Common myeloid progenitor, CD34-positive (primary cell): ENCODE measurements at regions not wholly inside any gene's neighbourhood (a gene's known extent, or its start where the extent isn't known, plus 50 kb on each side); places are given as distances from the start of the nearest gene placed in this dataset.
"Not testable (repeated sequence)": the region's sequence is repeated elsewhere in the genome, so short reads cannot be mapped to it uniquely, and the experiment has no call there.

ENCODE experiments used
- CTCF ChIA-PET: fragments of 350-600 bp; sonication (Branson Sonifier 250); formaldehyde crosslinking; loops from one replicate; lab custom pipeline; 2021; ENCODE audit warnings: antibody characterized with exemption; lab: Charles Lee
- POLR2A ChIA-PET: fragments of 350-600 bp; sonication (Branson Sonifier 250); formaldehyde crosslinking; loops from one replicate; lab custom pipeline; 2021; ENCODE audit warnings: antibody characterized with exemption; lab: Charles Lee
- DNase-seq, 3 donors: peaks; one replicate each; pipeline versions ENCODE4 v3.0.0 to v3.0.0-alpha.2; 2013
- H3K27ac ChIP-seq, 2 experiments: 1 replicate in 1 of 2; 2 replicates in 1 of 2; pipeline ENCODE4 v1.7.0; 2013; ENCODE audit warnings: inconsistent platforms in 2 of 2, low read length in 2 of 2, mild to moderate bottlenecking in 2 of 2, low read depth in 1 of 2, moderate library complexity in 1 of 2; ENCODE audit not compliant: severe bottlenecking in 2 of 2, insufficient read depth in 1 of 2, poor library complexity in 1 of 2
- H3K27me3 ChIP-seq, 5 experiments: replicated peaks in 2 of 5; 1 replicate in 3 of 5; 2 replicates in 2 of 5; pipeline versions ENCODE4 v1.6.1 to v1.7.0; 2013; ENCODE audit warnings: low read length in 4 of 5, mild to moderate bottlenecking in 2 of 5, moderate library complexity in 2 of 5, inconsistent platforms in 1 of 5; ENCODE audit not compliant: insufficient read depth in 5 of 5, control insufficient read depth in 4 of 5
- H3K36me3 ChIP-seq, 4 experiments: 1 replicate in 2 of 4; 2 replicates in 2 of 4; pipeline versions ENCODE4 v1.6.1 to v1.7.0; 2013; ENCODE audit warnings: low read length in 3 of 4, control low read depth in 1 of 4, mild to moderate bottlenecking in 1 of 4; ENCODE audit not compliant: control insufficient read depth in 4 of 4, insufficient read depth in 4 of 4
- H3K4me1 ChIP-seq, 4 experiments: 1 replicate in 3 of 4; 2 replicates in 1 of 4; pipeline versions ENCODE4 v1.6.1 to v1.7.1; 2013; ENCODE audit warnings: low read length in 3 of 4, mild to moderate bottlenecking in 3 of 4, control low read depth in 1 of 4, inconsistent platforms in 1 of 4, moderate library complexity in 1 of 4; ENCODE audit not compliant: control insufficient read depth in 4 of 4, insufficient read depth in 4 of 4; ENCODE audit errors: control extremely low read depth in 1 of 4
- H3K4me3 ChIP-seq, 7 experiments: 1 replicate in 4 of 7; 2 replicates in 3 of 7; pipeline versions ENCODE4 v1.5.1 to v1.7.0; 2013; ENCODE audit warnings: mild to moderate bottlenecking in 7 of 7, low read length in 6 of 7, moderate library complexity in 6 of 7, inconsistent platforms in 2 of 7, low read depth in 2 of 7, control low read depth in 1 of 7; ENCODE audit not compliant: insufficient read depth in 4 of 7, control insufficient read depth in 1 of 7; ENCODE audit errors: extremely low read depth in 1 of 7
- H3K9me3 ChIP-seq, 5 experiments: 1 replicate in 4 of 5; 2 replicates in 1 of 5; pipeline versions ENCODE4 v1.6.1 to v1.7.1; 2013; ENCODE audit warnings: low read length in 4 of 5, mild to moderate bottlenecking in 2 of 5, inconsistent platforms in 1 of 5, low read depth in 1 of 5, moderate library complexity in 1 of 5; ENCODE audit not compliant: control insufficient read depth in 4 of 5, insufficient read depth in 2 of 5; ENCODE audit errors: control extremely low read depth in 1 of 5
- WGBS: methylation state at CpG from one replicate; pipeline ENCODE4 v1.1.5; 2013; ENCODE audit not compliant: insufficient coverage; 5-methylcytosine and 5-hydroxymethylcytosine counted together

DNA sequence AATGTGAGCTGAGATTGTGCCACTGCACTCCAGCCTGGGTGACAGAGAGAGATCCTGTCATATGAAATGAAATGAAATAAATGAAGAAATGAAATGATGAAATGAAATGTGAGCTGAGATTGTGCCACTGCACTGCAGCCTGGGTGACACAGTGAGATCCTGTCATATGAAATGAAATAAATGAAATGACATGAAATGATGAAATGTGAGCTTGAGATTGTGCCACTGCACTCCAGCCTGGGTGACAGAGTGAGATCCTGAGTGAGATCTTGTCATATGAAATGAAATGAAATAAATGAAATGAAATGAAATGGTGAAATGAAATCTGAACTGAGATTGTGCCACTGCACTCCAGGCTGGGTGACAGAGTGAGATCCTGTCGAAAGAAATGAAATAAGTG is 58.2 kb upstream of the FAN1 start:
- H3K27me3 ChIP-seq, H3K36me3 ChIP-seq, H3K9me3 ChIP-seq, POLR2A ChIA-PET, CTCF ChIA-PET, H3K4me1 ChIP-seq, DNase-seq, H3K27ac ChIP-seq, H3K4me3 ChIP-seq: not testable (repeated sequence)
- 93% methylated on average over 1 of the region's 1 CpG for WGBS
